ENCODE measurements at regions not wholly inside any gene's neighbourhood (a gene's known extent, or its start where the extent isn't known, plus 50 kb on each side); places are given as distances from the start of the nearest gene placed in this dataset.

DNA sequence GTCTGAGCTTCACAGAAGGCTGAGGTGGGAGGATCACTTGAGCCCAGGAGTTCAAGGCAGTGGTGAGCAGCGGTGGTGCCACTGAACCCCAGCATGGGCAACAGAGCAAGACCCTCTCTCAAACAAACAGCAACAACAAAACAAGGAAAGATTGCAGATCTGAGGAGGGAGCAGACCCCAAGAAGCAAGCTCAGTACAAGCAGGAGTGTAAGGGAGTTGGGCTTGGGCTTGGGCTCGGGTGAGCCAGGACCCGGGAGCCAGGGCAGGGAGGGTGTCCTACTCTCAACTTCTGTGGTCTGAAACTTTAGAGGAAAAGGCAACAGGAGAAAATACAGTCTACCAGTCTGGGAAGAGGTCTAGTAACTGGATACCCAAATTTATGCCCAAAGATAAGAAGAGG, 92.0 kb upstream of the RAB12 start:
- TF ChIP-seq POLR2A (IDR thresholded peaks at IDR 0.05), result no peak
- TF ChIP-seq POLR2AphosphoS5 (IDR thresholded peaks at IDR 0.05; ENCODE audit: insufficient read depth in 1 of 2, low read depth in 1 of 2), result no peak
- TF ChIP-seq, protein P1, sequence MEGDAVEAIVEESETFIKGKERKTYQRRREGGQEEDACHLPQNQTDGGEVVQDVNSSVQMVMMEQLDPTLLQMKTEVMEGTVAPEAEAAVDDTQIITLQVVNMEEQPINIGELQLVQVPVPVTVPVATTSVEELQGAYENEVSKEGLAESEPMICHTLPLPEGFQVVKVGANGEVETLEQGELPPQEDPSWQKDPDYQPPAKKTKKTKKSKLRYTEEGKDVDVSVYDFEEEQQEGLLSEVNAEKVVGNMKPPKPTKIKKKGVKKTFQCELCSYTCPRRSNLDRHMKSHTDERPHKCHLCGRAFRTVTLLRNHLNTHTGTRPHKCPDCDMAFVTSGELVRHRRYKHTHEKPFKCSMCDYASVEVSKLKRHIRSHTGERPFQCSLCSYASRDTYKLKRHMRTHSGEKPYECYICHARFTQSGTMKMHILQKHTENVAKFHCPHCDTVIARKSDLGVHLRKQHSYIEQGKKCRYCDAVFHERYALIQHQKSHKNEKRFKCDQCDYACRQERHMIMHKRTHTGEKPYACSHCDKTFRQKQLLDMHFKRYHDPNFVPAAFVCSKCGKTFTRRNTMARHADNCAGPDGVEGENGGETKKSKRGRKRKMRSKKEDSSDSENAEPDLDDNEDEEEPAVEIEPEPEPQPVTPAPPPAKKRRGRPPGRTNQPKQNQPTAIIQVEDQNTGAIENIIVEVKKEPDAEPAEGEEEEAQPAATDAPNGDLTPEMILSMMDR (IDR thresholded peaks at IDR 0.05), result no peak
- H3K4me3 ChIP-seq, result no peak overlapping the region
- no peaks in the 10 kb centered on the region for H3K9me3 ChIP-seq
- intact Hi-C loops (cut with DNase I), result no loop called here
- no peaks in the 10 kb centered on the region for H3K36me3 ChIP-seq
- H3K27me3 ChIP-seq, result no peaks in the 10 kb centered on the region
- no peaks in the 10 kb centered on the region for H3K4me1 ChIP-seq
- H3K27ac ChIP-seq, result no peak overlapping the region
- no peak for DNase-seq (ENCODE audit: extremely low spot score in 2 of 2)

GRCh38 chr18:8519102-8519501, 90.1 kb upstream of the RAB12 start:
- Histone ChIP-seq H3K9me3 (no peaks in the 10 kb centered on the region), H3K27me3 (no peaks in the 10 kb centered on the region), H3K4me3 (no peak overlapping the region), H3K4me1 (no peaks in the 10 kb centered on the region), H3K27ac (no peak overlapping the region), H3K36me3 (no peaks in the 10 kb centered on the region)
- intact Hi-C loops (cut with DNase I), result no loop called here
- TF ChIP-seq POLR2A (IDR thresholded peaks at IDR 0.05) (no peak), POLR2AphosphoS5 (IDR thresholded peaks at IDR 0.05; ENCODE audit: insufficient read depth in 1 of 2, low read depth in 1 of 2) (no peak)
- DNase-seq (ENCODE audit: extremely low spot score in 2 of 2), result peak in 1 of 2 donors; percentile 67

- no peak for DNase-seq (ENCODE audit: extremely low spot score in 2 of 2)
- Histone ChIP-seq H3K9me3 (no peaks in the 10 kb centered on the region), H3K36me3 (no peaks in the 10 kb centered on the region), H3K4me3 (no peak overlapping the region), H3K4me1 (no peaks in the 10 kb centered on the region), H3K27me3 (no peaks in the 10 kb centered on the region), H3K27ac (no peak overlapping the region)
- TF ChIP-seq, protein P1 (IDR thresholded peaks at IDR 0.05), result no peak
- TF ChIP-seq POLR2A (IDR thresholded peaks at IDR 0.05) (no peak), POLR2AphosphoS5 (IDR thresholded peaks at IDR 0.05; ENCODE audit: insufficient read depth in 1 of 2, low read depth in 1 of 2) (no peak)
- intact Hi-C loops (cut with DNase I), result no loop called here
Observed at GRCh38 chr18:8520266-8520665, 89.0 kb upstream of the RAB12 start.

DNA sequence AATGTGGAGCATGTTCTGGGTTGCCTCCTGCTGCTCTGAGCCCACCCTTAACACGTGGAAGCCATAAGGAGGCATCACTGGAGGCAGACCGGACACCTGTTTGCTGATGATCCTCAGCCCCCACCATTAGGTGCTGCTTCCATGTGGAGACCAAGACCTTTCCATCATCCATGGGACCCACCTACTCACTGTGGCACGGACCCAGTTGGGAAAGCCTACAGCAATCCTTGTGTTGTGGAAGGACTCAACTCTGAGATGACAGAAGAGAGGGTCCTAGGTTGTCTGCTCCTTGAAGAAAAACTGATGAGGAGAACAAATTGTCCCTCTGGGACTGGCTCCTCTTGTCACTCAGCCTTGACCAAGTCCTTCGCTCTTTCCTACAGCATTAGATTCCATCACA, 86.5 kb upstream of the RAB12 start:
- H3K4me3 ChIP-seq, result no peak overlapping the region
- no peak overlapping the region for H3K27ac ChIP-seq
- no peaks in the 10 kb centered on the region for H3K27me3 ChIP-seq
- DNase-seq (ENCODE audit: extremely low spot score in 2 of 2), result peak in 1 of 2 donors; percentile 67
- TF ChIP-seq, protein P1 (IDR thresholded peaks at IDR 0.05), result no peak
- no peak for TF ChIP-seq POLR2AphosphoS5 (IDR thresholded peaks at IDR 0.05; ENCODE audit: insufficient read depth in 1 of 2, low read depth in 1 of 2)
- no peak for TF ChIP-seq POLR2A (IDR thresholded peaks at IDR 0.05)
- intact Hi-C loops (cut with DNase I), result no loop called here
- no peaks in the 10 kb centered on the region for H3K4me1 ChIP-seq
- no peaks in the 10 kb centered on the region for H3K36me3 ChIP-seq
- H3K9me3 ChIP-seq, result no peaks in the 10 kb centered on the region

GRCh38 chr18:8525692-8526091, 83.5 kb upstream of the RAB12 start:
- no peaks in the 10 kb centered on the region for H3K4me1 ChIP-seq
- peak in 1 of 2 donors; percentile 56 for DNase-seq (ENCODE audit: extremely low spot score in 2 of 2)

More at GRCh38 chr18:8525692-8526091, 83.5 kb upstream of the RAB12 start:
- Histone ChIP-seq H3K4me3 (no peak overlapping the region), H3K9me3 (no peaks in the 10 kb centered on the region), H3K27ac (no peak overlapping the region), H3K27me3 (no peaks in the 10 kb centered on the region), H3K36me3 (no peaks in the 10 kb centered on the region)
- TF ChIP-seq POLR2A (IDR thresholded peaks at IDR 0.05) (no peak), POLR2AphosphoS5 (IDR thresholded peaks at IDR 0.05; ENCODE audit: insufficient read depth in 1 of 2, low read depth in 1 of 2) (no peak)
- TF ChIP-seq, protein P1 (IDR thresholded peaks at IDR 0.05), result no peak
- intact Hi-C loops (cut with DNase I), result no loop called here

All from vagina (tissue), 2 donors.